T47D (cell line): ENCODE measurements at regions not wholly inside any gene's neighbourhood (a gene's known extent, or its start where the extent isn't known, plus 50 kb on each side); places are given as distances from the start of the nearest gene placed in this dataset.
"Not testable (repeated sequence)": the region's sequence is repeated elsewhere in the genome, so short reads cannot be mapped to it uniquely, and the experiment has no call there.

Experiments
- DNase-seq, 2 experiments: peaks; one replicate each; pipeline versions ENCODE4 v3.0.0 to v3.0.0-alpha.2; 2011 to 2012; ENCODE audit warnings: low read depth in 1 of 2, low spot score in 1 of 2
- JUND ChIP-seq: IDR thresholded peaks from 2 replicates; pipeline ENCODE4 v1.6.1; 2012; ENCODE audit warnings: low read depth
- in situ Hi-C: cut with HindIII; loops from 2 replicates; pipeline ENCODE4 v1.10.0; 2016; ENCODE audit warnings: low sequenced_read_pairs, low pct_unique_long_range_greater_than_20kb

GRCh38 chr21:28483301-28484035 is 509.2 kb downstream of the LTN1 start:
- no peak for TF ChIP-seq JUND
- in situ Hi-C loops: no loop called here
- no peak for DNase-seq

DNA sequence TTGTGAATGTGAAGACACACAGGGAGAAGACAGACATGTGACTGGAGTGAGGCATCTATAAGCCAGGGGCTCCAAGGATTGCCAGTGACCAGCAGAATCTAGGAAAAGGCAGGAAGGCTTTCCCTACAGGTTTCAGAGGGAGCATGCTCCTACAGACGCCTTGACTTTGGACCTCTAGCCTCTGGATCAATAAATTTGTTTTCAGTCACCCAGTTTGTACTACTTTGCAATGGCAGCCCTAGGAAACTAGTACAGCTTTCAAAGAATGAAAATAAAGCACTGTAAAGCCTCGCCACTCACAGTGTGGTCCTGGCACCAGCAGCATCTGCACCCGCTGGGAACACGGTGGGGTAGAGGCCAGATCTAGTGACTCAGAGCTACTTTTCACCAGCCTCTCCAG is 510.0 kb downstream of the LTN1 start:
- no peak for TF ChIP-seq JUND
- in situ Hi-C loops: no loop called here
- no peak for DNase-seq

DNA sequence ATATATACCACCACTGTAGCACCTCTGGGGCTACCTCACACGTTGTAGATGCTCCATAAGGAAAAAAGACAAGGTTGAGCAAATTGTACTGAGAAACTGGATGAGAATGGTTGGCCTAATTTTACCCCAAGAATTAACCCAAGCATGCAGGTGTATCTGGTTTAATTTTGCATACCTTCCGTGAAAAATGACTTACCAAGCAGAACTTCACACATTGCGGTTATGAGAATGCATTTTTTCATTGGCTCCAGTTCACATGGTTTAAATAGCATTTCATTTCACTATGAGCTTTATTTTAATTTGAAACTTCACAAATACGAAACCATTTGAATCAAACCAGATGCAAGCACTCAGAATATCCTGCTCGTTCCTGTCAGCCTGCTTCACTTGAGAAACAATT is 512.2 kb downstream of the LTN1 start:
- no peak for TF ChIP-seq JUND
- in situ Hi-C loops: no loop called here
- DNase-seq: no peak

DNA sequence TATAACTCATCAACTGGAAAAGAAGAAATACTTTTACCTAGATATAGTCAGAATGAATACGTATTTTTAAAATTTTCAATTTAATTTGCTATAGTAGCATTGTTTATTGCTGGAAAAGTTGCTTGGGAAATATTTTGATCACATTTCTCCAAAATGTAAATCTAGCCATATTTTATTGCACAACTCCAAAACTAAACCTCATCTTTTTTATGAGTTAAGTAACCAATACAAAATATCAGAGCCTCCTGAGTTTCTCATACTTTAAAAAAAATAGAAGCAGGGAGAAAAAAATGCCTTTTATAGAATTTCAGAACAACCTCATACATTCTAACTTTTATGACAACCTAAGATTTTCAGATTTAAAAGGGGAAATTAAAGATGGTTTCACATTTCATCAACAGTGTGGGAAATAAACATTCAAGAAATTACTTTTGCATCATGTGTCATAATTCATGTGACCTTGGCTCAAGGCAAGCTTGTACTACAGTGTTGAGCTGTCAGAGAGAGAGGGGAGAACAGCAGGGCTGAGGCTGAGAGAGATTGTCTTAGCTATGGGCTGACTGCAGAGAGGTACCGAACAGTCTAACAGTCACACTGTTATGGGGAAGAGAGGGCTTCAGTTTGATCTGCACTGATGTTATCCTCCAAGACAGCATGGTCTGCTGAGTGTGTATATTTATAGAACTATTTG is 519.0 kb downstream of the LTN1 start:
- TF ChIP-seq JUND: no peak
- no peak for DNase-seq
- in situ Hi-C loops: no loop called here

DNA sequence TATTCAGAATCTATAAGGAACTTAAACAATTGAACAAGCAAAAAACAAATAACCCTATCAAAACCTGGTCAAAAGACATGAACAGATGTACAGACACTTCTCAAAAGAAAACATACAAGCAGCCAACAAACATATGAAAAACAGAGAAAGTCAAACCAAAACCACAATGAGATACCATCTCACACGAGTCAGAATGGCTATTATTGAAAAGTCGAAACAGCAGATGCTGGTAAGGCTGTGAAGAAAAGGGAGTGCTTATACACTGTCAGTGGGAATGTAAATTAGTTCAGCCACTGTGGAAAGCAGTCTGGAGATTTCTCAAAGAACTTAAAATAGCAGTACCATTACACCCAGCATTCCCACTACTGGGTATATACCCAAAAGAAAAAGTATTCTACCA is 520.1 kb downstream of the LTN1 start:
- in situ Hi-C loops, DNase-seq: not testable (repeated sequence)

DNA sequence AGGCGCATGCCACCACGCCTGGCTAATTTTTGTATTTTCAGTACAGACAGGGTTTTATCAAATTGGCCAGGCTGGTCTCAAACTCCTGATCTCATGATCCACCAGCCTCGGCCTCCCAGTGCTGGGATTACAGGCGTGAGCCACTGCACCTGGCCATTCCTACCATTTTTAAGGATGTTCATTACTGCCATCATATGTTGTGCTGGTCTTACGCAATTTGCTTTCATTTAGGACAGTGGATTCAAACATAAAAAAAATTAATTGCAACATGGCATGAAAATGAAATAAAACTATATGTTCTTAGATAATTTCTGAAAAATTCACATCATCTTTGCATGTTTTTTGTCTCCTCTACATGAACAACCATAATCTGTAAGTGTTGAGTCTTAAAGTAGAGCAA is 527.7 kb downstream of the LTN1 start:
- DNase-seq: no peak
- no peak for TF ChIP-seq JUND
- in situ Hi-C loops: no loop called here

- DNase-seq: no peak
- no peak for TF ChIP-seq JUND
- in situ Hi-C loops: no loop called here
Observed at GRCh38 chr21:28464095-28464494, 528.6 kb downstream of the LTN1 start.

DNA sequence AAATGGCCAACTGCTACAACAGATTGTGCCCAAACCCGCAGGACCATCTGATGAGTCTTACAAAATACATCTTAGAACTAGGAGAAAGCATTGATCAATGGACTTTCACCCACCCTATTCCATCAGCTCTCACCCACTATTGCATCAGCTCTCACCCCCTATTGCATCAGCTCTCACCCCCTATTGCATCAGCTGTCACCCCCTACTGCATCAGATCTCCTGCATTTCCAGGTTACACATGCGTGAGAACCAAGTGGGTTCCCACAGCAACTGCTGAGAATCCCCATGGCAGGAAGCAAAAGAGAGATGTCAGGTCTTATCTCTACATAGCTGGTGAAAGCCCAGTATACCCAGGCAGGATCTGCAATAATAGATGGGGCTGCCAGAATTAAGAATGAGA is 533.5 kb downstream of the LTN1 start:
- in situ Hi-C loops: no loop called here
- TF ChIP-seq JUND: no peak
- no peak for DNase-seq

GRCh38 chr21:28458446-28458845 is 534.2 kb downstream of the LTN1 start:
- DNase-seq: no peak
- TF ChIP-seq JUND: no peak
- in situ Hi-C loops: no loop called here

- in situ Hi-C loops: no loop called here
- no peak for DNase-seq
- no peak for TF ChIP-seq JUND
Observed at GRCh38 chr21:28455253-28455600, 537.5 kb downstream of the LTN1 start.

GRCh38 chr21:28454564-28455252 is 538.0 kb downstream of the LTN1 start:
- no peak for TF ChIP-seq JUND
- no peak for DNase-seq
- in situ Hi-C loops: no loop called here

DNA sequence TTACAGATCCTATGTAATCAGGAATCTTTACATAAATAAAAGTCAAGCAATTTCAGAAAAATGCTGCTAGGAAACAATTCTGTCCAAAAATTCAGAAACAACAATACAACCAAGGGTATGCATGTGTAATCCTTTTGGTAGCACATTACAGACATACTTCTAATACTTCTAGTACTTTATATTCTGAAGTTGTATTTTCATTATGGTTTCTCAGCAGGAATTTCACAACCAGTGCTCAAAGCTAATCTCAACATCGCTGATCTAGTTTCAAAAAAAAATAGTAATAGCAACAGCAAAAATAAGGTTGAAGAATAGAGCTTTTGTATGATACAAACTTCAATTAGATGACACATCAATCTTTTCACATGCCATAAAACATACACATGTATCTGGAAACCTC is 545.2 kb downstream of the LTN1 start:
- TF ChIP-seq JUND: no peak
- in situ Hi-C loops: no loop called here
- no peak for DNase-seq

DNA sequence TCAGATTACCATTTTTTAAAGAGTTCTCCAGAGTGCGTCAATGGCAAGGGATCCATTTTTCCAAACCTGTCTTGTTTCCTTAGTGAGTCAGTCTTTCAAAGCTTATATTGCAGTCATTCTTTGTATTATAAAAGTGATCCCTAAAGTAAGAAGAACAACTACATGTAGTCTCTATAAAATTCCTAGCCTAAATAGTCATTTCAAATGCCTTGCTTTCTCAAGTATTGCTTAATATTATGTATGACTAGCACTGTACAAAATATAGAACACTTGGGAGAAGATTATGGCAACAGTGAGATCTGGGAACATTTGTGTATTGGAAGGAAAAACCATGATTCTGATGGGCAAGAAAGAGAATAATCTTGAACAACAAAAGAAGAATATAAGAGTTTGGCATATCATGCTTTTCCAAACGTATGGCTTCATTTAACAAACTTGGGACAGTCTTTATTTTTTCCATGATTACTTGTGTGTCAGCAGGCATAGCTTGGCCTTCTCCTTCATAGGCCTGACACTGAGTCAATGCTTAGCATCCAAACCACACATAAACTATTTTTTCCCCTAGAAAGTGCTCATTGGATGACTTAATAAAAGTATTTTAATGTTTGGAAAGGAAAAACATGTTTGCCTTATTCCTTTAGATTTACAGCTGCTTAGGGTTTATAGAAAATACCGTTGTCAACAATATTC is 547.4 kb downstream of the LTN1 start:
- in situ Hi-C loops: no loop called here
- no peak for DNase-seq

More for the DNA sequence above, 547.4 kb downstream of the LTN1 start:
- TF ChIP-seq JUND: no peak
